SK-N-SH (cell line): ENCODE measurements at regions not wholly inside any gene's neighbourhood (a gene's known extent, or its start where the extent isn't known, plus 50 kb on each side); places are given as distances from the start of the nearest gene placed in this dataset.

Source experiments
- CTCF ChIA-PET: fragments of 300-600, 350-600 bp; formaldehyde crosslinking; extraction: SDS; loops from one replicate; lab custom pipeline; 2021; lab: Yijun Ruan, JAX
- POLR2A ChIA-PET: fragments of 350-600 bp; sonication (Branson Sonifier 250); formaldehyde crosslinking; extraction: SDS; loops from one replicate; lab custom pipeline; 2020; ENCODE audit warnings: antibody characterized with exemption, inconsistent platforms; lab: Yijun Ruan, JAX
- DNase-seq: peaks from one replicate; pipeline ENCODE4 v3.0.0; 2012
- H2AFZ ChIP-seq: fragments of 200-600 bp; sonication (generic); 2 replicates; pipeline ENCODE4 v1.8.1; 2016; ENCODE audit warnings: antibody characterized with exemption, mild to moderate bottlenecking, low read depth
- H3F3A ChIP-seq: fragments of 200-600 bp; sonication (generic); replicated peaks from 2 replicates; pipeline ENCODE3; 2016; ENCODE audit warnings: antibody characterized with exemption, mild to moderate bottlenecking; ENCODE audit not compliant: insufficient read depth
- H3K27ac ChIP-seq, 2 experiments: fragments of 200-500 bp in 1 of 2; fragments of 200-600 bp in 1 of 2; sonication (Bioruptor generic) in 1 of 2; sonication (generic), shearing (Covaris generic) in 1 of 2; 2 replicates each; pipeline versions ENCODE4 v1.5.1 to v1.6.1; 2014 to 2016; ENCODE audit warnings: low read depth in 2 of 2, inconsistent platforms in 1 of 2, low read length in 1 of 2, mild to moderate bottlenecking in 1 of 2, mixed read lengths in 1 of 2
- H3K27me3 ChIP-seq: fragments of 200-600 bp; sonication (generic), shearing (Covaris generic); 2 replicates; pipeline ENCODE4 v1.6.1; 2016; ENCODE audit warnings: mixed run types; ENCODE audit not compliant: insufficient read depth
- H3K36me3 ChIP-seq, 2 experiments: fragments of 200-500 bp in 1 of 2; fragments of 200-600 bp in 1 of 2; sonication (Bioruptor generic) in 1 of 2; sonication (generic) in 1 of 2; replicated peaks in 1 of 2; 2 replicates each; pipeline versions ENCODE3 to v1.5.1; 2014 to 2016; ENCODE audit warnings: low read length in 1 of 2, mild to moderate bottlenecking in 1 of 2; ENCODE audit not compliant: insufficient read depth in 2 of 2, control insufficient read depth in 1 of 2
- H3K4me1 ChIP-seq, 2 experiments: fragments of 200-500 bp in 1 of 2; fragments of 200-600 bp in 1 of 2; sonication (Bioruptor generic) in 1 of 2; sonication (generic), shearing (Covaris generic) in 1 of 2; 2 replicates each; pipeline versions ENCODE4 v1.5.1 to v1.6.1; 2014 to 2016; ENCODE audit warnings: low read depth in 1 of 2, low read length in 1 of 2, mixed run types in 1 of 2; ENCODE audit not compliant: insufficient read depth in 2 of 2, control insufficient read depth in 1 of 2
- H3K4me2 ChIP-seq: fragments of 200-600 bp; sonication (generic), shearing (Covaris generic); 2 replicates; pipeline ENCODE4 v1.6.1; 2017; ENCODE audit warnings: mixed run types
- H3K4me3 ChIP-seq, 2 experiments: fragments of 200-500 bp in 1 of 2; fragments of 200-600 bp in 1 of 2; sonication (Bioruptor generic) in 1 of 2; sonication (generic), shearing (Covaris generic) in 1 of 2; 2 replicates each; pipeline versions ENCODE4 v1.5.1 to v1.8.1; 2014 to 2016; ENCODE audit warnings: low read depth in 2 of 2, inconsistent platforms in 1 of 2, low read length in 1 of 2, mild to moderate bottlenecking in 1 of 2, mixed read lengths in 1 of 2, moderate library complexity in 1 of 2
- H3K79me2 ChIP-seq: fragments of 200-600 bp; sonication (generic); 2 replicates; pipeline ENCODE4 v1.8.1; 2017; ENCODE audit warnings: mild to moderate bottlenecking; ENCODE audit not compliant: insufficient read depth
- H3K9ac ChIP-seq: fragments of 200-600 bp; sonication (generic); 2 replicates; pipeline ENCODE4 v1.6.1; 2017; ENCODE audit warnings: mixed run types
- H3K9me2 ChIP-seq: fragments of 200-600 bp; sonication (generic); 2 replicates; pipeline ENCODE4 v1.6.1; 2017; ENCODE audit warnings: mixed run types
- H3K9me3 ChIP-seq: fragments of 200-600 bp; sonication (generic); 2 replicates; pipeline ENCODE4 v1.6.1; 2017; ENCODE audit warnings: mixed run types, mild to moderate bottlenecking, moderate library complexity
- H4K20me1 ChIP-seq: fragments of 200-600 bp; sonication (generic); 2 replicates; pipeline ENCODE4 v1.6.1; 2017; ENCODE audit warnings: mild to moderate bottlenecking, mixed run types; ENCODE audit not compliant: insufficient read depth
- ELF1 ChIP-seq: IDR thresholded peaks from 2 replicates; pipeline ENCODE4 v1.4.0; 2012
- EP300 ChIP-seq, 2 experiments: IDR thresholded peaks; 2 replicates each; pipeline versions ENCODE4 v1.4.0 to v1.6.1; 2012; ENCODE audit warnings: borderline replicate concordance in 1 of 2, low read depth in 1 of 2, low read length in 1 of 2
- FOSL2 ChIP-seq: IDR thresholded peaks from 2 replicates; pipeline ENCODE4 v1.4.0; 2012; ENCODE audit warnings: low read depth, mild to moderate bottlenecking, moderate library complexity, borderline replicate concordance
- FOXJ3 ChIP-seq: sonication (generic); formaldehyde crosslinking; IDR thresholded peaks from 2 replicates; pipeline ENCODE4 v1.5.1; 2020; ENCODE audit warnings: mild to moderate bottlenecking, missing genetic modification reagents
- IRF3 ChIP-seq: fragments of 150-350 bp; IDR thresholded peaks from 2 replicates; pipeline ENCODE4 v1.6.1; 2016; ENCODE audit warnings: mild to moderate bottlenecking, low read depth, low read length
- NRF1 ChIP-seq: IDR thresholded peaks from 2 replicates; pipeline ENCODE4 v1.6.1; 2012; ENCODE audit warnings: low read depth, mild to moderate bottlenecking, low read length
- PBX3 ChIP-seq: IDR thresholded peaks from 2 replicates; pipeline ENCODE4; 2012
- POLR2AphosphoS5 ChIP-seq: IDR thresholded peaks from 2 replicates; pipeline ENCODE4 v1.6.1; 2012; ENCODE audit warnings: low read depth, low read length
- RFX5 ChIP-seq: IDR thresholded peaks from 2 replicates; pipeline ENCODE4 v1.6.1; 2012; ENCODE audit warnings: mild to moderate bottlenecking, improper control_type of control experiment, low read length
- SIN3A ChIP-seq: IDR thresholded peaks from 2 replicates; pipeline ENCODE4 v1.6.1; 2012; ENCODE audit warnings: low read depth, mild to moderate bottlenecking, low read length, moderate library complexity, borderline replicate concordance
- SMC3 ChIP-seq: IDR thresholded peaks from 2 replicates; pipeline ENCODE4 v1.6.1; 2012; ENCODE audit warnings: low read depth, low read length, improper control_type of control experiment
- TCF12 ChIP-seq: IDR thresholded peaks from 2 replicates; pipeline ENCODE4 v1.4.0; 2012
- WGBS: methylation state at CpG from one replicate; pipeline ENCODE4 v1.1.6; 2017; ENCODE audit warnings: low lambda C conversion rate; 5-methylcytosine and 5-hydroxymethylcytosine counted together
- TF ChIP-seq, protein P1 (sequence below): IDR thresholded peaks from 2 replicates; pipeline ENCODE4 v1.4.0; 2012; ENCODE audit warnings: low read depth, borderline replicate concordance
- TF ChIP-seq, protein P2 (sequence below): IDR thresholded peaks from 2 replicates; pipeline ENCODE4 v1.4.0; 2012; ENCODE audit warnings: low read depth, borderline replicate concordance
- TF ChIP-seq, protein P3 (sequence below): fragments of 150-350 bp; IDR thresholded peaks from 2 replicates; pipeline ENCODE4 v1.6.1; 2017; ENCODE audit warnings: antibody characterized with exemption, low read length, low read depth, borderline replicate concordance

DNA sequence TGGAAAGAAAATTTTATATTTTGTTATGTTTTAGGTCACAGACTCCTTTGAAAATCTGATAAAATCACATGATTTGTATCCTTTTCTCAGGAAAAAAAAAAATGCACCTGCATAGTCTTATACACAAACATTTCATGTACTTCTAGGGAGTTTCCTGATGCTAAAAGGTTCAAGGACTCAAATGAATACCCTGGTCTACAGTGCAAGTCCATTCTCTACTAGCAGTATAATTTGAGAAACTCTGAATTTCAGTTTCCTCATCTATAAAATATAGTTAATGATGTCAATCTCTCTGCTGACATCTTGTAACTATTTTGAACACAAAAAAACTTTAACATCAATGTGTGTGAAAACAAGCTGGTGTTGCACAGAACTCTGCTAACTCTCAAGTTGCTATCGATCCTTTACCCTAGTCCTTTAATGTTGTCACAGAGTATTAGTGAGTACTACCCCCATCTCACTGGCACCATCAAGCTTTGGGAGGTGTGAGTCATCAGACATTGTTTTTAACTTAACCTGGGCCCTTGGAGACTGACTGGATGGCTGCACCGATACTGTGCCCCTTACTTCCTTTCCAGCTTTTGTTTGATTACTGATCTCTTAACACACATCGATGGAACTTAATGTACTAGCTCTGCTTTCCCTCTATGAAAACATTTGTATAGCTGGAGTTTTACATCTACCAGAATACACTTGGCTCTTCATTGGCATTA lies 251.9 kb upstream of the SOX5 start (continued):
- TF ChIP-seq, protein P1, sequence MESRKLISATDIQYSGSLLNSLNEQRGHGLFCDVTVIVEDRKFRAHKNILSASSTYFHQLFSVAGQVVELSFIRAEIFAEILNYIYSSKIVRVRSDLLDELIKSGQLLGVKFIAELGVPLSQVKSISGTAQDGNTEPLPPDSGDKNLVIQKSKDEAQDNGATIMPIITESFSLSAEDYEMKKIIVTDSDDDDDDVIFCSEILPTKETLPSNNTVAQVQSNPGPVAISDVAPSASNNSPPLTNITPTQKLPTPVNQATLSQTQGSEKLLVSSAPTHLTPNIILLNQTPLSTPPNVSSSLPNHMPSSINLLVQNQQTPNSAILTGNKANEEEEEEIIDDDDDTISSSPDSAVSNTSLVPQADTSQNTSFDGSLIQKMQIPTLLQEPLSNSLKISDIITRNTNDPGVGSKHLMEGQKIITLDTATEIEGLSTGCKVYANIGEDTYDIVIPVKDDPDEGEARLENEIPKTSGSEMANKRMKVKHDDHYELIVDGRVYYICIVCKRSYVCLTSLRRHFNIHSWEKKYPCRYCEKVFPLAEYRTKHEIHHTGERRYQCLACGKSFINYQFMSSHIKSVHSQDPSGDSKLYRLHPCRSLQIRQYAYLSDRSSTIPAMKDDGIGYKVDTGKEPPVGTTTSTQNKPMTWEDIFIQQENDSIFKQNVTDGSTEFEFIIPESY, result no peak
- TF ChIP-seq TCF12 (no peak), FOXJ3 (CRISPR knock-in tag) (no peak), PBX3 (no peak), IRF3 (no peak), RFX5 (no peak), ELF1 (no peak)

GRCh38 chr12:24200010-24200409 lies 250.5 kb upstream of the SOX5 start:
- DNase-seq, result no peak
- H3K79me2 ChIP-seq, result no peaks in the 10 kb centered on the region
- H3K9me3 ChIP-seq, result no peaks in the 10 kb centered on the region
- POLR2A ChIA-PET, result no interaction called here
- no peak overlapping the region for H3K4me2 ChIP-seq
- no peak overlapping the region for H3K4me3 ChIP-seq
- no peaks in the 10 kb centered on the region for H3K27me3 ChIP-seq
- H3K36me3 ChIP-seq, result no peaks in the 10 kb centered on the region
- TF ChIP-seq EP300 (IDR thresholded peaks at IDR 0.05; ENCODE audit: borderline replicate concordance in 1 of 2, low read depth in 1 of 2, low read length in 1 of 2) (no peak), ELF1 (no peak)
- TF ChIP-seq, all 33 proteins: peak for 0
- no peak overlapping the region for H2AFZ ChIP-seq
- H4K20me1 ChIP-seq, result no peaks in the 10 kb centered on the region
- CTCF ChIA-PET, result no interaction called here
- H3K9me2 ChIP-seq, result no peaks in the 10 kb centered on the region
- H3K4me1 ChIP-seq, result no peaks in the 10 kb centered on the region; a peak in 1 of 4 replicates
- H3F3A ChIP-seq, result no peaks in the 10 kb centered on the region
- H3K9ac ChIP-seq, result no peak overlapping the region
- no peak overlapping the region for H3K27ac ChIP-seq

GRCh38 chr12:24198936-24199671 lies 249.6 kb upstream of the SOX5 start:
- Histone ChIP-seq H3F3A (no peaks in the 10 kb centered on the region), H4K20me1 (no peaks in the 10 kb centered on the region), H3K27me3 (no peaks in the 10 kb centered on the region), H2AFZ (no peak overlapping the region), H3K4me1 (no peaks in the 10 kb centered on the region; a peak in 1 of 4 replicates), H3K9ac (no peak overlapping the region), H3K4me3 (no peak overlapping the region), H3K9me3 (no peaks in the 10 kb centered on the region), H3K4me2 (no peak overlapping the region), H3K36me3 (no peaks in the 10 kb centered on the region), H3K27ac (no peak overlapping the region), H3K9me2 (no peaks in the 10 kb centered on the region), H3K79me2 (no peaks in the 10 kb centered on the region)
- DNase-seq, result no peak
- ChIA-PET POLR2A (no interaction called here), CTCF (no interaction called here)
- WGBS, result 74% methylated on average over 11 of the region's 11 CpGs
- TF ChIP-seq NRF1 (no peak), PBX3 (no peak), POLR2AphosphoS5 (no peak), FOSL2 (no peak), SMC3 (no peak), SIN3A (no peak)
- TF ChIP-seq, protein P2, sequence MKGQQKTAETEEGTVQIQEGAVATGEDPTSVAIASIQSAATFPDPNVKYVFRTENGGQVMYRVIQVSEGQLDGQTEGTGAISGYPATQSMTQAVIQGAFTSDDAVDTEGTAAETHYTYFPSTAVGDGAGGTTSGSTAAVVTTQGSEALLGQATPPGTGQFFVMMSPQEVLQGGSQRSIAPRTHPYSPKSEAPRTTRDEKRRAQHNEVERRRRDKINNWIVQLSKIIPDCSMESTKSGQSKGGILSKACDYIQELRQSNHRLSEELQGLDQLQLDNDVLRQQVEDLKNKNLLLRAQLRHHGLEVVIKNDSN, result no peak
- TF ChIP-seq, protein P3, sequence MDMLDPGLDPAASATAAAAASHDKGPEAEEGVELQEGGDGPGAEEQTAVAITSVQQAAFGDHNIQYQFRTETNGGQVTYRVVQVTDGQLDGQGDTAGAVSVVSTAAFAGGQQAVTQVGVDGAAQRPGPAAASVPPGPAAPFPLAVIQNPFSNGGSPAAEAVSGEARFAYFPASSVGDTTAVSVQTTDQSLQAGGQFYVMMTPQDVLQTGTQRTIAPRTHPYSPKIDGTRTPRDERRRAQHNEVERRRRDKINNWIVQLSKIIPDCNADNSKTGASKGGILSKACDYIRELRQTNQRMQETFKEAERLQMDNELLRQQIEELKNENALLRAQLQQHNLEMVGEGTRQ, result no peak
